Caco-2 (cell line): ENCODE measurements at regions not wholly inside any gene's neighbourhood (a gene's known extent, or its start where the extent isn't known, plus 50 kb on each side); places are given as distances from the start of the nearest gene placed in this dataset.

Source experiments
- BruUV-seq: library from RNA; stranded (reverse); fragments of 400-500 nt; replicated peaks from 2 replicates; lab custom pipeline; 2021; lab: Mats Ljungman, UMichigan
- CTCF ChIA-PET: fragments of 300-600 bp; sonication (Branson Sonifier 250); formaldehyde crosslinking; loops from one replicate; lab custom pipeline; 2022; ENCODE audit warnings: antibody characterized with exemption; lab: Charles Lee
- POLR2A ChIA-PET: fragments of 300-600 bp; sonication (Branson Sonifier 250); formaldehyde crosslinking; loops from one replicate; lab custom pipeline; 2022; ENCODE audit warnings: antibody characterized with exemption; lab: Charles Lee
- DNase-seq, 2 experiments: peaks; one replicate each; pipeline versions ENCODE4 v3.0.0 to v3.0.0-alpha.2; 2020 to 2022
- H3K27me3 ChIP-seq: replicated peaks from 2 replicates; pipeline ENCODE4 v1.6.0; 2011; ENCODE audit warnings: low read length; ENCODE audit not compliant: control insufficient read depth, insufficient read depth
- H3K36me3 ChIP-seq: 2 replicates; pipeline ENCODE4 v1.5.1; 2011; ENCODE audit warnings: low read length; ENCODE audit not compliant: control insufficient read depth, insufficient read depth
- H3K4me1 ChIP-seq: fragments of 250-450 bp; sonication (Bioruptor Pico); 2 replicates; pipeline ENCODE4 v1.5.1; 2020; ENCODE audit warnings: mild to moderate bottlenecking
- H3K4me3 ChIP-seq: 2 replicates; pipeline ENCODE4 v1.5.1; 2011; ENCODE audit warnings: low read depth, mild to moderate bottlenecking, control low read depth, low read length
- H3K9me3 ChIP-seq: fragments of 250-450 bp; sonication (Bioruptor Pico); 2 replicates; pipeline ENCODE4 v1.5.1; 2020; ENCODE audit warnings: mild to moderate bottlenecking, moderate library complexity
- H3K27ac Mint-ChIP-seq: one replicate; pipeline ENCODE4 v1.8.0; 2022; ENCODE audit warnings: mixed read lengths; ENCODE audit not compliant: unreplicated experiment
- H3K27me3 Mint-ChIP-seq: one replicate; pipeline ENCODE4 v1.8.0; 2022; ENCODE audit warnings: mixed read lengths; ENCODE audit not compliant: insufficient read depth, unreplicated experiment
- H3K36me3 Mint-ChIP-seq: one replicate; pipeline ENCODE4 v1.8.0; 2022; ENCODE audit warnings: mild to moderate bottlenecking, mixed read lengths; ENCODE audit not compliant: insufficient read depth, unreplicated experiment
- H3K4me1 Mint-ChIP-seq: one replicate; pipeline ENCODE4 v1.8.0; 2022; ENCODE audit warnings: low read depth, mixed read lengths; ENCODE audit not compliant: unreplicated experiment
- H3K4me3 Mint-ChIP-seq: one replicate; pipeline ENCODE4 v1.8.0; 2022; ENCODE audit warnings: mild to moderate bottlenecking, moderate library complexity, mixed read lengths; ENCODE audit not compliant: unreplicated experiment
- H3K9me3 Mint-ChIP-seq: one replicate; pipeline ENCODE4 v1.8.0; 2022; ENCODE audit warnings: mixed read lengths; ENCODE audit not compliant: unreplicated experiment
- CTCF ChIP-seq, 2 experiments: fragments of 200-600 bp in 1 of 2; IDR thresholded peaks; 1 replicate in 1 of 2; 2 replicates in 1 of 2; pipeline versions ENCODE4 v1.5.1 to v1.8.0; 2011 to 2022; ENCODE audit warnings: antibody characterized with exemption in 1 of 2, control low read depth in 1 of 2, inconsistent platforms in 1 of 2, low read depth in 1 of 2, low read length in 1 of 2, mild to moderate bottlenecking in 1 of 2, moderate library complexity in 1 of 2; ENCODE audit not compliant: insufficient read depth in 1 of 2, severe bottlenecking in 1 of 2, unreplicated experiment in 1 of 2
- intact Hi-C: fragments of 100-400 bp; cut with micrococcal nuclease; formaldehyde crosslinking; loops from one replicate; pipeline ENCODE4 v1.10.0; 2022; ENCODE audit not compliant: unreplicated experiment

DNA sequence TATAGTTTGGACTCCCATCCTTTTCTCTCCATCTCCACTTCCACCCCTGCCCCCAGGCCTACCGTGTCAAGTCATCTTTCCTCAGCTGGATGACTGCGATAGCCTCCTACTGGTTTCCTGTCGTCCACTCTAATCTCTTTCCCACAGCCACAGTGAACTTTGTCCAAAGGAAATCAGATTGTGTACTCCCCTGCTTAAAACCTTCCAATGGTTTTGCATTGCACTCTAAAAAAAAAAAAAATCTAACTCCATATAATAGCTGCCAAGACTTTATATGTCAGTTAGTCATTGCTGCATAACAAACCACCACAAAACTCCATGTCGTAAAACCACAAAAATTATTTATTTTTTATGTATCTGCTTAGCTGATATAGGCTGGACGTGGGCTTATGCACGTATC is 160.2 kb upstream of the CCDC68 start:
- POLR2A ChIA-PET = no interaction called here
- Histone ChIP-seq H3K4me1 (0 out of 2 replicates have a peak, but pooled peaks cover 5% of the 10 kb centered on the region), H3K36me3 (no peaks in the 10 kb centered on the region), H3K27me3 (no peaks in the 10 kb centered on the region), H3K4me3 (no peak overlapping the region), H3K9me3 (no peaks in the 10 kb centered on the region)
- intact Hi-C loops = no loop called here
- Mint-ChIP-seq H3K4me3 (peak overlapping the region; percentile 22), H3K27me3 (no peaks in the 10 kb centered on the region), H3K9me3 (no peaks in the 10 kb centered on the region), H3K36me3 (no peaks in the 10 kb centered on the region), H3K27ac (no peak overlapping the region), H3K4me1 (no peaks in the 10 kb centered on the region)
- no TSS peak for BruUV-seq
- TF ChIP-seq CTCF (IDR thresholded peaks at IDR 0.05; ENCODE audit: insufficient read depth in 1 of 2, low read depth in 1 of 2, low read length in 1 of 2, severe bottlenecking in 1 of 2, unreplicated experiment in 1 of 2) = no peak
- CTCF ChIA-PET = no interaction called here
- no peak for DNase-seq

- DNase-seq = no peak
- no TSS peak for BruUV-seq
- Mint-ChIP-seq H3K27ac (no peak overlapping the region), H3K27me3 (no peaks in the 10 kb centered on the region), H3K9me3 (no peaks in the 10 kb centered on the region), H3K36me3 (no peaks in the 10 kb centered on the region), H3K4me1 (no peaks in the 10 kb centered on the region), H3K4me3 (peak overlapping the region; percentile 22)
- Histone ChIP-seq H3K36me3 (no peaks in the 10 kb centered on the region), H3K4me3 (no peak overlapping the region), H3K4me1 (0 out of 2 replicates have a peak, but pooled peaks cover 5% of the 10 kb centered on the region), H3K9me3 (no peaks in the 10 kb centered on the region), H3K27me3 (no peaks in the 10 kb centered on the region)
- POLR2A ChIA-PET = interaction anchor here (0.5 kb wide), 1 partner anchor 649 kb away, joined by 4 read pairs; no protein-coding TSS in a partner anchor
- intact Hi-C loops = no loop called here
- CTCF ChIA-PET = no interaction called here
- TF ChIP-seq CTCF (IDR thresholded peaks at IDR 0.05; ENCODE audit: insufficient read depth in 1 of 2, low read depth in 1 of 2, low read length in 1 of 2, severe bottlenecking in 1 of 2, unreplicated experiment in 1 of 2) = no peak
Observed at GRCh38 chr18:55119016-55119415, 159.8 kb upstream of the CCDC68 start.

GRCh38 chr18:55116863-55117262 is 157.6 kb upstream of the CCDC68 start:
- intact Hi-C loops = no loop called here
- no peak for DNase-seq
- H3K27me3 Mint-ChIP-seq = no peaks in the 10 kb centered on the region
- no peaks in the 10 kb centered on the region for H3K36me3 Mint-ChIP-seq
- Histone ChIP-seq H3K9me3 (no peaks in the 10 kb centered on the region), H3K36me3 (no peaks in the 10 kb centered on the region), H3K27me3 (no peaks in the 10 kb centered on the region), H3K4me3 (no peak overlapping the region), H3K4me1 (no peaks in the 10 kb centered on the region)
- H3K4me1 Mint-ChIP-seq = no peaks in the 10 kb centered on the region
- H3K9me3 Mint-ChIP-seq = no peaks in the 10 kb centered on the region
- ChIA-PET POLR2A (no interaction called here), CTCF (no interaction called here)
- no peak for TF ChIP-seq CTCF (IDR thresholded peaks at IDR 0.05; ENCODE audit: insufficient read depth in 1 of 2, low read depth in 1 of 2, low read length in 1 of 2, severe bottlenecking in 1 of 2, unreplicated experiment in 1 of 2)
- H3K4me3 Mint-ChIP-seq = no peak overlapping the region
- no TSS peak for BruUV-seq
- H3K27ac Mint-ChIP-seq = no peak overlapping the region
